ENCODE measurements at regions not wholly inside any gene's neighbourhood (a gene's known extent, or its start where the extent isn't known, plus 50 kb on each side); places are given as distances from the start of the nearest gene placed in this dataset.

DNA sequence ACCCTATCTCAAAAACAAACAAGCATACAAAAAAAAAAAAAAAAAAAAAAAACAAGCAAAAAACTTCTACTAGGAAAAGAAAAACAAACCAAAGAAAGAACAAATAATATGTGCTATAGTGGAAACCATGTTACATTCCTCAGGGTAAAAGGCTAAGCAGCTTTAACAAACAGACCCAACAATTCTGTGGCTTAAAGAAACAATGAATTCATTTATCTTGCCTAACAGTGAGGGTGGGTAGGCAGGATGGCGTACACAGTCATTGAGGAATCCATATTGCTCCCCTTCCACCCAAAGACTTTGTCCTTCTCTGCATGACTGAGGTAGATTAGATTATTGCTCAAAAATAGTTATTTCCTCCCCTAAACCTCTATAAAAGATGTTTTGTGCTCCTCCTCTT is 63.1 kb upstream of the ITGA6 start:
- no peak for DNase-seq (ENCODE audit: low spot score)

DNA sequence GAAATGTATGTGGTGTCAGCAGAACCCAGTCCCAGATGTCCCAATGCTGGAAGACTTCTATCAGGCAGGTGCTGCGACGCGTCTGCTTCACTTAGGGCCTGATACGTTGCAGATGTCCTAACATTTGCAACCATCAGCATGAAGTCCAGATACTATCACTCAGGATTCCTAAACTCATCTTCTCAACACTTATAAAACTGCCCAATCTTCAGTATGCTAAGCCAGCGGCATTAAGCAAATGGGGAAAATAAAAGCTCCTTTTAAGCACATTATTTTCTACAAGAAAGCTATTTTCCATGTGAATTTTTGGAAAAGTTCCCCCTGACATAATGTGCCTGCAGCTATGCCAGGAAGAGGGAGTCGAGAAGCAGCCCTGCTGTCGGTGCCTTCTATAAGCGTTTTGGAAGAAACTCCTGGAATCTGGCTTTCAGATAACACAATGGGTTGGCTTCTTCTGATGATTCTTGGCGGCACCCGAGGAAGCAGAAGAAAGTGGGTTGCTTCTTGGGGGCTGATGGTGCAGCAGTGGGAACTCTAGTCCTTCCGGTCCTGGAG is 60.7 kb upstream of the ITGA6 start:
- DNase-seq (ENCODE audit: low spot score), result no peak

DNA sequence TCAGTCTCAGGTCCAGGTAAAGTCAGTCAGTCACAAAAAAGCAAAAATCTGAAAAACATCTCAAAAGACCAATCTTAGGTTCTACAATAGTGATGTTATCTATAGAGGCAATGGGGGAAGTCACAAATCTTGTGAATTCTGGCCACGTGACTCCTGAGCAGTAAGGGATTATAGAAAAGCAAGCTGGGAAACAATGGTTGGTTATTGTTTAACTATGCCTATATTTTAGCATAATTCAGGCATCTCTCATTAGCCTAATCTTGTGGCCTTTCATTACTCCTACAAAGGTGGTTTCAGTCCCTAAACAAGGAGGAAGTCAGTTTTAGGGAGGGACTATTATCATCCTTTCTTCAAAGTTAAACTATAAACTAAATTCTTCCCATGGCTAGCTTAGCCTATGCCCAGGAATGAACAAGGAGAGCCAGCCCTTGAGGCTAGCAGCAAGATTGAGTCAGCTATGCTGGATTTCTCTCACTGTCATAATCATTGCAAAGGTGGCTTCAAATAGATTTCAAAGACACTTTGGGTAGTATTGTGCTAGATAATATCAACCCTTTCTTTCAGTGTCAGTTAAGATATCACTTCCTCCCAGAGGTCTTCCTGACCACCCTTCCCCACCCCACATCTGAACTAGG is 56.4 kb upstream of the ITGA6 start:
- no peak for DNase-seq (ENCODE audit: low spot score)

DNA sequence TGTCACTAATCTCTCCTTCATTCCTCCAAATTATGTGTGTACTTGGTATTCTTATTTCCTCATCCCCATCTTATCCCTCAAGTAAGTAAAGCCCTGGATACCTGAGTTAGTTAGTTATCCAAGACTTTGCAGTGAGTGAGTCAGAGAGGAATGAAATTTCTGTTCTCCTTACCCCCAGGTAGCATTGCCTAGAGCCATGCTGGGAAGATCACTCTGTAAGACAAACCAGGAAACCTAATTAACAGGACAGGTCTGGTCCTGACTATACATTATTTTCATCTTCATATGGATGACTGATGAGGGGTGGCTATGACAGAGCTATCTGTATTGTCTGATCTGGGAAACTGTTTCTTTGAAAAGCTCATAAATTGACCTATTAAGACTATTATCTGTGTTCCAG is 55.0 kb upstream of the ITGA6 start:
- DNase-seq (ENCODE audit: low spot score), result no peak

DNA sequence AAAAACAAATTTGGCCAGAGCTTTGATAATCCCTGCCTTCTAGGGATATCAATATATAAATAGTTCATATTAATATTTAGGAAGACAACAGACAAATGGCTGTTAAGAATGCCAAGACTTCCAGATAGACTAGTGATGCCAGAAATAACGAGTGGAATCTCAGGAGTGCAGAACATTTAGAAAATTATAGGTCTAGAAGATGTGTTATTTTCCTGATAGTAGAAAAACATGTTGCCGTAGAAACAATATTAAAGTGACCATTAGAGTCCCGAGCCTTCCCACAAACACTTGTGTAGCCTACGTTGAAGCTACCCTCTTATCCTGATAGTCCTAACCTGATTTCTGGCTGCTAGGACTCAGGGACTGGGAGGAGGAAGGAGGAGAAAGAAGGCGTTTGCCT is 54.3 kb upstream of the ITGA6 start:
- no peak for DNase-seq (ENCODE audit: low spot score)

DNA sequence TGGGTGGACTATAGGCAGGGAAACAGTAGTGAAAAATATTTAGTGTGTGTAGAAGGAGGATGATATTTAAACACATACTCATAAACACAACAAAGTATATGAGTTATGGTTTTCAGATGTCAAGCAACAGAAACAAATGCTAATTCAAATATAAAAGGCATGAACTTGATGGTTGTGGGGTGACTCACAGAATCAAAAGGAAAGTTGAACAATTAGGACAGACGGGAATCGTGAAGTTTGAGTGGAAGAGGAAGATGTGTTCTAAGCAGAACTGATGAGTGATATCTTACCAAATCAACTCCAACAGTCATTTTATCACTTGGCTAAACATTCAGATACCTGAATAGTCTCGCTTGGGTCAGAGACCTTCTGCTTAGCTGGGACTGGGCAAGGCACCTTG is 53.6 kb upstream of the ITGA6 start:
- DNase-seq (ENCODE audit: low spot score), result no peak

DNA sequence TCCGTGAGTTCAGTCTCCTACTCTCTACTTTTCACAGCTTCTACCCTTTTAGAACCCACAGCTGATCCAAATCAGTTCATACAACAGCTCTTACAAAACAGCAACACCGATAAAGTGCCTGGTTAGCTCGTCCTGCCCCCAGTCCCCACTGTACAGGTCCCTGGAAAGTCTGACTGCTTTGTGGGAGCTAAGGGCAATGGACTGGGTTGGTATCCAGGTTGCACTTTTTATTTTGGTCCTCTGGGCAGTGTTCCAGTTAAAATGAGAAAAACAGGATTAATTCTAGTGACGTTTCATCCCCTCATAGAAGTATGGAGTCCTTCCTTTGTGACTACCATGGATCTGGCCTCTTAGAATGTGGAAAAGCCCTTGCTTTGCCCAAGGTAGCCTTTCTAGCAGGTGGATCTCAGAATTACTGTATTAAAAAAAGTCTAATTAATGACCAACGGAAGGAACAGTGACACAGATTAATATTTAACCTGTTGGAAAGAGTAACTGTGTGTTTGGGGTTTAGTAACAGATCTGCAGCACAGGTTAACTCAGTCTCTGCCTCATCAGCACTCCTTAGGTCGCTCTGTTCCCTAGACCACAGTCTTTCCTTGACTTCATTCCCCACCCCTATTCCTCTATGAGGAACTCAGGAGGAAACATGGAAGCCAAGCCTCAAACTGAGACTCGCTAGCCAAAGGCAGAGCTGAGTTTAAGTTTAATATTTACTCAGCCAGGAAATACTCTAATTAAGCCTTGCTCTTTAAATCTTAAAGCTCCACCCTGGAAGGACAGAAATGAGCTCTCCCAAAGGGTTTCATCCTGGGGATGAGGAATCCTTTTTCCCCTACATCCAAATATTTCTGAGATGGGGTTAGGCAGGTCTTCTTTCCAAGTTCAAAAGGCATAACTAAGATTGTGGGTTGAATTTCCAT is 52.8 kb upstream of the ITGA6 start:
- DNase-seq (ENCODE audit: low spot score), result no peak

DNA sequence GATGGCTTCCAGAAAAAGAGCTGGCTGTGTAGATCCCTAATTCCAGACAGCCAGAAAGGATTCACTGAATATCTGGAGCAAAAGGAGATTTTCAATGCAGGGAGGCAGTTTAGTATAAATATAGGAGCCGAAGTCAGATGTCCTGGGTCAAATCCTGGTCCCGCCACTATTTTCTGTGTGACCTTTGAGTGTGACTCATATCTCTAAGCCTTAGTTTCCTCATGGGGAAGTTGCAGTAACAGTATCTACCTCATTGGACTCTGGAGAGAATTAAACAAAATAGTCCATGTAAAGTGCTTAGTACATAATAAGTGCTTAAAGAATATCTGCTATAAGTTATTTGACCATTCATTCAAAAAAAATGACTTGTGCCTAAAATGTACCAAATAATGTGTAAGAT is 52.1 kb upstream of the ITGA6 start:
- no peak for DNase-seq (ENCODE audit: low spot score)

DNA sequence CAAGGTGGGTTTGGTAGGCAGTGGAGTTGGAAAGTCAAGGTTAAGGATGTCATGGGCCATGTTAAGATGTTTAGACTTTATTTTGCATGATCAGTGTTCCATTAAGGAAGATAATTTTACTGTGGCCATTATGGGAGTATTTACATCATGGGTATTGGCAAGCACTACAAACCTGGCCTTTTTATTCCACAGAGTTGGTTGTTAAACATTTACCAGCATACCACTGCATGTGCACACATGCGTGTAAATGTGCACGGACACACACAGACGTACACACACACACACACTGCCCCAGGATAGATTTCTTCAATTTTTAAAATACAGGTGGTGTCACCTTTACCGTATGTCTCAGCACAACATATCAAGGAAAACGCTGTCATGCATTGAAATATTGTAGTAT is 51.4 kb upstream of the ITGA6 start:
- DNase-seq (ENCODE audit: low spot score), result no peak

DNA sequence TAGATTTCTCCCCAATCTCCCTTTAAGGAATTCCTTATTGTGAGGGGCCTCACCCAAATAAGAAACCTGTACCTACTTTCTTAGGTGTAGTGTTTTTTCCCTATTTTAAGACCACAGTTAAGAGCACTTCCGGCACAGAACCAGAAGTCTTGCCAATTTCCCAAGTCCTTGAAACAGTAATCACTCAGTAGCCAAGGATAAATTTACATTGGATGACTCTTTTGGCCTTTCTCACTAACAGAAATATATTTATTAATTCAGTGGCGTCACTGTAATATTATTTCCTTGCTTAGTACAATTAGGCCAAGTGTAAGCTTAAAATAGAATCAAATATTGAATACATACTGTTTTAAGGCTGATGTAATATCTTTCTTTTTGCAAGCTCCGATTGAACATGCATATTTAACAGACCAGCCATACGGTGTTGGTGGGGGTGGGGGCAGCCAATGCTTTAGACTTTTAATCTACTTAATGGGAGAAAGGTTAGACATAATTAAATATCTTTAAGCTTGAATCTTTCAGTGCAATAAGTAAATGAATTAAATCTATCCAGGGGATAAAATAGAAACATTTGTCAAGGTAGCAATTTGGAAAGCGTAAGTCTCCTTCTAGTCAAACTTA is 50.8 kb upstream of the ITGA6 start:
- no peak for DNase-seq (ENCODE audit: low spot score)

DNA sequence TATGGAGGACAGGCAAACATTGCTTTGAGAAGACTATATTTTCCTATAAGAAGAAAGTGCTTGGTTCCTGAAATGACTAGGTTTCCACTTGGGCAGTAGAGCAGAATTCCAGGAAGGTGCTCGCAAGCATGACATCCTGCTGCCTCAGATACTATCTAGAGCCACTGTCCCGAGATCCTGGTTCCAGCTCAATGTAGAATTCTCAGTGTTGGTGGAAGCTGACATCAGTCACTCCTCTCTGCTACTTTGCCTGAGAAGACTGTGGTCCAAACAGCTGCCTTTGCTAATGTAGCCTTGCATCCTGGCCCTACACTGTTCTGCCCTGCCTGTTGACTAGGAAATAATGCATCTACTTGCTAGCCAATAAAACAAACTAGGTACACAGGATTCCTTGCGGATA is 50.0 kb upstream of the ITGA6 start:
- DNase-seq (ENCODE audit: low spot score), result no peak

Measured in iPS-NIHi11 (cell line).